Epithelial cell of esophagus (primary cell): ENCODE measurements at regions not wholly inside any gene's neighbourhood (a gene's known extent, or its start where the extent isn't known, plus 50 kb on each side); places are given as distances from the start of the nearest gene placed in this dataset.

ENCODE experiments used
- DNase-seq: peaks from one replicate; pipeline ENCODE4 v3.0.0; 2010; ENCODE audit warnings: low read depth
- H3K4me3 ChIP-seq: 2 replicates; pipeline ENCODE4 v1.5.1; 2011; ENCODE audit warnings: mild to moderate bottlenecking, low read length, control low read depth
- TF ChIP-seq, protein P1 (sequence below): IDR thresholded peaks from 2 replicates; pipeline ENCODE4 v1.5.1; 2011; ENCODE audit warnings: low read depth, mild to moderate bottlenecking, low read length, control low read depth, inconsistent platforms; ENCODE audit not compliant: insufficient read depth; ENCODE audit errors: missing control alignments

DNA sequence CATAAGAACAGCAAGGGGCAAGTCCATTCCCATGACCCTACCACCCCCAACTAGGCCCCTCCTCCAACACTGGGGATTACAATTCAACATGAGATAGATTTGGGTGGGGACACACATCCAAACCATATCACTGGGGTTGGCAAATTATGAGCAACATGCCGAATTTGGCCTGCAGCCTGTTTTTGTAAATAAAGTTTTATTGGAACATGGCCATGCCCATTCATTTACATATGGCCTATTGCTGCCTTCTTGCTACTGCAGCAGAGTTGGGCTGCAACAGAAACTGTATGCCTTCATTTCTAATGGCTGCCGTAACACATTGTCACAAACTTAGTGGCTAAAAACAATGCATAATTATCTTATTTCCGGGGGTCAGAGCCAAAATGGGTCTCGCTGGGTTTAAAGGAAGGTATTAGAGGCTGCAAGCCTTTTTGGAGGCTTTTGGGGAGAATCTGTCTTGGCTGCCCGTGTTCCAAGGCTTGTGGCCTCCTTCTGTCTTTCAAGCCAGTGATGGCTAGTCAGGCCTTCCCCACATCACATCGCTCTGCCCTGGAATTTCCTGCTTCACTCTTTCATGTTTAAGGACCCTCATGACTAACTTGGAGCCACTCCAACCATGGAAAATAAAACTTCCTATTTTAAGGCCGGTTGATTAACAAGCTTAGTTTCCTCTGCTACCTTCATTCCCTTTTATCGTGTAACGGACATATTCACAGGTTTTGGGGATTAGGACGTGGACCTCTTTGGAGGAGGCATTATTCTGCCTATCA is 428.5 kb upstream of the PROK2 start:
- no peak for DNase-seq
- no peak overlapping the region for H3K4me3 ChIP-seq
- TF ChIP-seq, protein P1, sequence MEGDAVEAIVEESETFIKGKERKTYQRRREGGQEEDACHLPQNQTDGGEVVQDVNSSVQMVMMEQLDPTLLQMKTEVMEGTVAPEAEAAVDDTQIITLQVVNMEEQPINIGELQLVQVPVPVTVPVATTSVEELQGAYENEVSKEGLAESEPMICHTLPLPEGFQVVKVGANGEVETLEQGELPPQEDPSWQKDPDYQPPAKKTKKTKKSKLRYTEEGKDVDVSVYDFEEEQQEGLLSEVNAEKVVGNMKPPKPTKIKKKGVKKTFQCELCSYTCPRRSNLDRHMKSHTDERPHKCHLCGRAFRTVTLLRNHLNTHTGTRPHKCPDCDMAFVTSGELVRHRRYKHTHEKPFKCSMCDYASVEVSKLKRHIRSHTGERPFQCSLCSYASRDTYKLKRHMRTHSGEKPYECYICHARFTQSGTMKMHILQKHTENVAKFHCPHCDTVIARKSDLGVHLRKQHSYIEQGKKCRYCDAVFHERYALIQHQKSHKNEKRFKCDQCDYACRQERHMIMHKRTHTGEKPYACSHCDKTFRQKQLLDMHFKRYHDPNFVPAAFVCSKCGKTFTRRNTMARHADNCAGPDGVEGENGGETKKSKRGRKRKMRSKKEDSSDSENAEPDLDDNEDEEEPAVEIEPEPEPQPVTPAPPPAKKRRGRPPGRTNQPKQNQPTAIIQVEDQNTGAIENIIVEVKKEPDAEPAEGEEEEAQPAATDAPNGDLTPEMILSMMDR: no peak

DNA sequence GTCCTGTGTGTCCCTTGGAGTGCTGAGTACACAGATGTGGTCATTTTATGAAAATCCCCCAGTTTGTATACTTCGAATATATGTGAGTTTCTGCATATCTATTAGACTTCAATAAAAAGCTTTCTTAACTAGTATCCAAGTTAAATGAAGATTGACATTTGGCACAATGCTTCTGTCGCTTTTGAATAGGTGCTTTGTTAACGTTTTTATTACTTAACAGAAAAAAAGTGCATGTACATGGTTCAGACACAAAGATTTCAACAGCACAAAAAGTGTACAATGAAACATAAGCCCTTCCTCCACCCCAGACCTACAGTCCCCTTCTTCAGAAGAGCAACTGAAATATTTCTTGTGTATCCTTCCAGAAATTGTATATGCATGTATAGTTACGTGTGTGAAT is 427.4 kb upstream of the PROK2 start:
- no peak for DNase-seq
- TF ChIP-seq, protein P1: no peak
- no peak overlapping the region for H3K4me3 ChIP-seq

DNA sequence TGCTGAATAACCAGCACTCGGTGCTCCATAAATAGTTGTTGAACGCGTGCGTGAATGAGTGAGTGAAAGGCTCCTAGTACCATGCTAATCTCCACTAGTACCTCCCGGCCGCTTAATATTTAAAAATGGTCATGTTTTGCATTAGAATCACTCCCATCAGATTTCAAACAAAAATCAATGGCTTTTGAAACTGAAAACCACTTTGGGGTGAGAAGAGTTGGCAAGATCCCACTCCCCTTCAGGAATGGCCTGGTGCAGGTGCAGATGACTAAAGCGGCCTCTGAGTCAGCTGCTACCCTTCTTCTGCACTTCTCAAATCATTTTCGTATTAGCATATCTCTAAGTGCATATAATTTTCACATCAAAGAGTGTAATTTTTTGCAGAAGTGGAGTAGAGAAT is 425.3 kb upstream of the PROK2 start:
- no peak overlapping the region for H3K4me3 ChIP-seq
- no peak for DNase-seq
- TF ChIP-seq, protein P1: no peak

DNA sequence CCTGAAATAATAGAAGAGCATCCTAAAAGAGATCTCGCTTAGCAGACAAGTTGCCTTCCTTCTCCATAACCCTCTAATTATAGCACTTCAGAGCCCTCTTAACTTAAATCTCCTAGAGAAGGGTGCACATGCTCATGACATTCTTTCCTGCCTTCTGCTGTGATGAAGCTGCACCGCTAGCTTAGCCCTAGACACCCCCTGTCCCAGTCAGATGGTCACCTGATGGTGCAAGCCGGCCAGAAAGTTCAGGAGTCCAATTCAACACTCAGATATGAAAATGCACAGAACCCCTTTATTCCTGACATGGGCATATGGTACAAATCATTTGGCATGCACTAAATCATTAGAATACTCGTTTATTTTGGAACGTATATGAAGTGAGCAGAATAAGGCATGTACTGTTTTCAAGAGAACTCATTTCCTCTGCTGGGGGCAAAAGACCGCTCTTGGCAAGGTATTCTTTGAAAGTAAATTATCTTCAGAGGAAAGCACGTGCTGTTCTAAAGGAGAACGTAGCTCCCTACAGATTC is 420.4 kb upstream of the PROK2 start:
- no peak overlapping the region for H3K4me3 ChIP-seq
- no peak for DNase-seq
- TF ChIP-seq, protein P1: no peak

DNA sequence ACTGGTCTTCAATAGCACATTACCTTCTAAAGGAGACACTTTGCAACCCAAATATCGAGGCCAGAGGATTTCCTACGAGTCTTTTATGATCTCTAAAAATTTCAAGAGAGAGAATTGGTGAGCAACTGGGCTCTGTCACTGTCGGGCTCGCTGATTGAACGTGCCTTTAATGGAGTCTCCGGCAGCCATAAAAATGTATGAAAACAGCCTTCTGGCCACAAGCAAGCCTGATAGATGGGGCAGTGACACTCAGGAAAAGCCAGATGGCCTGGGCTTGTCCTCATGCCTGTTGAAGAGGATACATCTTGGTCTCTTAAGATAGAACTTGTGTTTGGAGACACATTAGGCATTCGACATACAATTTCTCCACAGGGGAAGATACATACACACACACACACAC is 419.5 kb upstream of the PROK2 start:
- DNase-seq: no peak
- TF ChIP-seq, protein P1: no peak
- H3K4me3 ChIP-seq: no peak overlapping the region

DNA sequence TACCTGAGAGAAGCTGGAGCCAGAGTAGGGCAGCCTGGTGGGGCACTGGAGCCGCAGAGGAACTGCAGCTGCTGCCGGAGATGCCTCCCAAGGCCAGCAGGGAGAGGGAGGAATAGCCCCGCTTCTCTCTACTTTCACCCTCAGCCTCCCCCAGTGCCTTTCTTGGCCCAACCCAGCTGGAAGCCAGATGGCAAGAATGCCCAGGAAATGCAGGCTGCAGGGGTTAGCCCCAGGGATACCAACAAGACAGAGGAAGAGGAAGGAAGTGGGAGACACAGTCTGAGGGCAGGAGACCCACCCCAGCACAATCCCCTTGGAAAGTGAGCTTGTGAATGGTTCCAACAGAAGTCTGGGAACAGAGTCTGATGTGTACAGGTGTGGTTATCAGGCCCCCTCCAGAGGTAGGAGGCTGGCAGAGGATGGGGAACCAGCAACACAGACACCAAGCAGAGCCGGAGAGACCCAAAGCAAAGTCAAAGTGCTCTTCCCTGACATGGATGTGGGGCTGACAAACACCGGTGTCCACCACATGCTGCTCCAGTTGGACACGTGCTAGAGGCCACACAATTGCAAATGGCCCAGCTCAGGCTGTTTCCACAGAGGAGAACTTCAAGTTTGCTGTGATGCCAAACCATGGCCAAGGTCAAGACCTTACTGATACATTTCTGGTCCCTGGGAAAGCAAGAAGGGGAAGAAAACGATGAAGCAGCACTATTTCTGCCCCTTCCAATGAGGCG is 418.8 kb upstream of the PROK2 start:
- TF ChIP-seq, protein P1: no peak
- H3K4me3 ChIP-seq: no peak overlapping the region
- no peak for DNase-seq
